ENCODE measurements at regions not wholly inside any gene's neighbourhood (a gene's known extent, or its start where the extent isn't known, plus 50 kb on each side); places are given as distances from the start of the nearest gene placed in this dataset.

DNA sequence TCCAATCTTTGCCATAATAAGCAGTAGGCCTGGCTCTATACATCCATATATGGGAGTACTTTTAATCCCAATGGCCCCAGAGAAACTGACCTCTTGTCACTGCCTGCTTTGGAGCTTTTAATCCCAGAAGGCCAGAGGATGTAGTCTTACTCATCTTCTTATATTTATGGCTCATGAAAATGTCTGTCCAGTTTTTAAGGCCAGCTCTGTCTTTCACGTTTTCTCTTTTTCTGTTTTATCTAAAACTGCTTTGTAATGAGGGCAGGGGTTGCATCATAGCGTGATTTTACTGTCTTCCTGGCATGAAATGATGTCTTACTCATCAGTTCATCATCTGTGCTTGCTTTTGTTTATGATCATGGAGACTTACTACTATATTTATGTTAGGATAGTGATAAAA, 1094.9 kb downstream of the MAT2B start:
- peak; percentile 20 for DNase-seq (ENCODE audit: low spot score)

- DNase-seq (ENCODE audit: low spot score): no peak
Observed at GRCh38 chr5:164600929-164601535, 1095.6 kb downstream of the MAT2B start.

- no peak for DNase-seq (ENCODE audit: low spot score)
Observed at GRCh38 chr5:164608507-164608906, 1103.1 kb downstream of the MAT2B start.

DNA sequence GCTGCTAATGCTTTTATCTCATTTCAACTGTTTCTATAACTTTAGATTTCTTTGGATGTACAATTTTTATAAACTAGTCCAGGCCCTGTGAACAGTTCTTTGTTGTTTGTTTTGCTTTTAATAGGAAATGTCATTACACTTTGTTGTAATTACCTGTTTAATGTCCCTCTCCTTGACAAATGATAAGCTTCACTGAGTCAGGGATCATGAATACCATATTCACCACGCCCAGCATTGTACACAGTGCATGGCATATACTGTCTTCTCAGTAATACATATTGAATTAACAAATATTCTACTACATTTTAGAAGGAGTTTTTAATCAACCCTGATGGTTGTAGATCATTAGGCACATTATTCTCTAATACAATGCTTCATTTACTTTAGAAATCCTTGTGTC, 1105.0 kb downstream of the MAT2B start:
- DNase-seq (ENCODE audit: low spot score): no peak

GRCh38 chr5:164614707-164615106, 1109.3 kb downstream of the MAT2B start:
- DNase-seq (ENCODE audit: low spot score): no peak

GRCh38 chr5:164617290-164617689, 1111.9 kb downstream of the MAT2B start:
- no peak for DNase-seq (ENCODE audit: low spot score)

GRCh38 chr5:164627021-164627420, 1121.6 kb downstream of the MAT2B start:
- DNase-seq (ENCODE audit: low spot score): no peak

DNA sequence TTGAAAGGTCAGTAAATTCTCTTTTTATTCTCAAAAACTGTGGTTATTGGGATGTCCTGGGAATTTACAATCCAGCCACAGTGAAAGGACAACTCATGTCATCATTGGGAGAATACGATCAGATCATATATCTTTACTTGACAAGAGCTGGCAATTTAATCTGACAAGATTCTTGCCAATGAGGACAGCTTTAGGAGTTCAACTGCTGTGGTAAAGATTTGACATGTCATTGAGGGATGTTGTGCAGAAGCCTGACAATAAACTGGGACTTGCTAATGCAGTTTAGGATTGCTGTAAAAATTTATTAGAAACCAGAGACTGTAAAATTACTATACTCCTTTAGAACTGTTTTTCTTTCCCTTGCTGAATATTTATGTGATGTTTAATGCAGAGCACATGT, 1131.0 kb downstream of the MAT2B start:
- no peak for DNase-seq (ENCODE audit: low spot score)

DNA sequence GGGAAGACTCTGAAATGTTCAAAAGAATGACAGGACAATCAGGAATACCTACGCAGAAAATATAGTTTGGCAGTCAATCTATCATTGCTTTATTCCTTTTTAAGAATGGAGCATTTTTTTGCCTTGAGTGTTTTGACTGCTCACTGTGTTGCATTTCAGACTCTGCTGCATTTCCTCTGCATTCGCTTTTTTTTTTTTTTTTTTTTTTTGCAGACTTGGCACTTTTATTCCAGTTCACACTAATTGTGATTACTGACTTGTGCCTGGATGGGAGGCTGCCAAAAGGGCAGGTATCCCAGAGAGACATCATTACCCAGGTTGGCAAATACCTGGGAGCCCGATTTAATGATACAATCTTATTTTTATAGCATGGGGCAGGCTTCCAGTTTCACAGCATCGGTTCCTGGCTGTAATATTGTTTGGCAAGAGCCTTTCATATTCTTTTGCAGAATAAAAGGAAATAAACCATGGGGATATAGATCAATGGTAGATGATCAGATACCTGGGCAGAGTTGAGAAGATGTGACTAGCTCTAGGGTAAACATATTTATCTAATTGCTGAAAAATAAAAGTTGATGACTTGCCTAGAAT, 1132.6 kb downstream of the MAT2B start:
- DNase-seq (ENCODE audit: low spot score): no peak

- DNase-seq (ENCODE audit: low spot score): no peak
Observed at GRCh38 chr5:164649266-164649665, 1143.8 kb downstream of the MAT2B start.

GRCh38 chr5:164650427-164650826, 1145.0 kb downstream of the MAT2B start:
- DNase-seq (ENCODE audit: low spot score): no peak

- DNase-seq (ENCODE audit: low spot score): no peak
Observed at GRCh38 chr5:164651546-164652275, 1146.3 kb downstream of the MAT2B start.

DNA sequence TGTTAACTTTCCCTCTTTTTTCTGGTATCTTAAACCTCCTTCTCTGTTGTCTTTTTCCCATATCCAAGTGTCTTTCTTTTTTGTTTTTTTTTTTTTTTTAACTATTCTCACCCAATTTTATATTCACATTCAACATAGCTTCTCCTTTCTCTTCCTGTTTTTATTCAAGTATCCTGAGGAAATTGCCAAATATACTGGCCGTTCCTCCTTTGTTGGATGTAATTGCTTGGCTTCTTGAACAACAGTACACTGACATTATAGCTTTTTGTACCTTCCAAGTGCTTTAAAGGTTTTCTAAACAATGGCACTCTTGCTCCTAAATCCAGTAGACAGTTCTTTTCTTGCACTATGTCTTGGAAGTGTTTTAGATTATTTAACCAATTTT, 1146.8 kb downstream of the MAT2B start:
- no peak for DNase-seq (ENCODE audit: low spot score)

DNA sequence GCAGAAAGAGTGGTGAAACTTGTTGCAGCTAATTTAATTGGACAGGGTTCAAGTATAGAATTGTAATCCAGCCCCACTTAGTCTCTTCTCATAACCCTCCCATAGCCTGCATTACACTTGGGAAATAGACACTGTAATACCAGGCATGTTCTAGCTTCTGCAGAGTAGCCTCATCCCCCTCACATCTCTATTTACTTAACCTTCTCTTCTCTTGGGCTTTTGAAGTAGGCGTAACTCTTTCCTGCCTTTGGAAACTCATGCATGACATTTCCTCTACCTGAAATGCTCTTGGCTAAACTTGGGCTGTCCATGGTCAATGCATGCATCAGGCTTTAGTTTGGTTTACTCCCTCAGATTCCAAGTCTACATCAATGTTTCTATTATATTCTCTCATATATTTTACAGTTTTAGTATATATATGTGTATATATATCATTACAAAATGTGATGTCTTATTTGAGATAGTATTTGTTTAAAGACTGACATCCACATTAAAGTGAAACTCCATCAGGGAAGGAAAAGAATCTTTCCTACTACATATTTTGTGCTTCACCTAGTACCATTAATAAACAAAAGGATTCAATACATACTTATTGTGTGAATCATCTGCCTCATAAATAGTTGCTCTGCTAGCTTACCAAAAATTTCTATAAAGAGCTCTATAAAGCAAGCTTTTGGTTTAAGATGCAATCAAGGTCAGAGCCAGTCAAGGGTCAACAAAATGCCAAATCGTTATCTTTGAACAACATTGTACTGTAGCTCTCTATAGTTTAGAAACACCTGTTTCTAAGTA, 1158.0 kb downstream of the MAT2B start:
- no peak for DNase-seq (ENCODE audit: low spot score)

DNA sequence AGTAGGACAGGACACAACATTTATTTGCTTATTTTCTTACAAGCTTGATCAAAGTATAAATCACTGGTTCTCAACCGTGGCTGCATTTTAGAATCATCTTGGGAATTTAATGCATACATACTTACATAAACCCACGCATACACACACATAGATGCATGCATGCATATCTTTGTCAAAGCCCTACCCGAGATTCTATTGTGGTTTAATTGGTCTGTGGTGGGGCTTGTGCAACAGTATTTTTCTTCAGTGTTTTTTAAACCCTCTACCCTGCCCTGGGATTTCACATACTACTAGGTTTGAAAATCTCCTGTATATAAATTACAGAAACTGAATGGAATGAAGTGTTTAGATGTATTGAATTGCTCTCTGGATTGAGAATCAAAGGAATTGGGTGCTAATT, 1166.2 kb downstream of the MAT2B start:
- DNase-seq (ENCODE audit: low spot score): no peak

GRCh38 chr5:164672205-164672604, 1166.8 kb downstream of the MAT2B start:
- no peak for DNase-seq (ENCODE audit: low spot score)

GRCh38 chr5:164672931-164673694, 1167.7 kb downstream of the MAT2B start:
- peak; percentile 55 for DNase-seq (ENCODE audit: low spot score)

GRCh38 chr5:164679461-164679860, 1174.0 kb downstream of the MAT2B start:
- DNase-seq (ENCODE audit: low spot score): no peak

GRCh38 chr5:164680216-164680615, 1174.8 kb downstream of the MAT2B start:
- DNase-seq (ENCODE audit: low spot score): no peak

- no peak for DNase-seq (ENCODE audit: low spot score)
Observed at GRCh38 chr5:164680812-164681520, 1175.5 kb downstream of the MAT2B start.

DNA sequence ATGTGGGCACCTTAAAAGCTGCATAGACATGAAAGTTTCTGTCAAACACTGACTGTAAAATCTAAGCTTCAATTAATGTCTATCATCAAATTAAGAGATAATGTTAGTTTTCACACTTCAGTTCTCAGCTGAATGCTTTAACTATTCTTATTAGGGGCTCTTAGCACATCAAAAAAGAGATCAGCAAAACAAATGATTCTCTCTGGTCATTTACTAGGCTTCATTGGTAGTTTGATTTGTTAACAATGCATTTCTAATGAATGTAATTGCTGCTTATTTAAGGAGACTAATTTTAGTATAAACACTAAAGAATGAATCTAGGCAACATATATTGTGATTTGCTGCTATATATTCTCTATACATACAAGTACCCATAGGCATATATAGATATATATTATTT, 1182.0 kb downstream of the MAT2B start:
- DNase-seq (ENCODE audit: low spot score): no peak

Measured in RKO (cell line).